ENCODE measurements at regions not wholly inside any gene's neighbourhood (a gene's known extent, or its start where the extent isn't known, plus 50 kb on each side); places are given as distances from the start of the nearest gene placed in this dataset.

- no peak for TF ChIP-seq CTCF (IDR thresholded peaks at IDR 0.05; ENCODE audit: low read depth, low read length, poor library complexity, severe bottlenecking)
- no peak for TF ChIP-seq EZH2phosphoT487 (IDR thresholded peaks at IDR 0.05; ENCODE audit: borderline replicate concordance, low read length)
Measured at GRCh38 chr1:29549001-29549400, 312.7 kb downstream of the PTPRU start.
